ENCODE measurements at regions not wholly inside any gene's neighbourhood (a gene's known extent, or its start where the extent isn't known, plus 50 kb on each side); places are given as distances from the start of the nearest gene placed in this dataset.

- DNase-seq (ENCODE audit: low read depth) (no peak), FAIRE-seq (no peak)
- Histone ChIP-seq H3K36me3 (ENCODE audit: control insufficient read depth, insufficient read depth, low read length) (no peaks in the 10 kb centered on the region), H3K4me3 (ENCODE audit: low read depth, low read length) (no peak overlapping the region), H3K27me3 (ENCODE audit: control insufficient read depth, insufficient read depth, low read length) (no peaks in the 10 kb centered on the region)
- no peak for TF ChIP-seq CTCF (IDR thresholded peaks at IDR 0.05; ENCODE audit: insufficient read depth, low read length, severe bottlenecking)
Measured at GRCh38 chr10:14382022-14382421, 51.3 kb upstream of the FRMD4A start.

GRCh38 chr10:14381475-14381874 lies 50.8 kb upstream of the FRMD4A start:
- DNase-seq (ENCODE audit: low read depth) (no peak), FAIRE-seq (no peak)
- H3K4me3 ChIP-seq (ENCODE audit: low read depth, low read length) = no peak overlapping the region
- H3K36me3 ChIP-seq (ENCODE audit: control insufficient read depth, insufficient read depth, low read length) = no peaks in the 10 kb centered on the region
- no peaks in the 10 kb centered on the region for H3K27me3 ChIP-seq (ENCODE audit: control insufficient read depth, insufficient read depth, low read length)
- TF ChIP-seq CTCF (IDR thresholded peaks at IDR 0.05; ENCODE audit: insufficient read depth, low read length, severe bottlenecking) = no peak

GRCh38 chr10:14380746-14381145 lies 50.0 kb upstream of the FRMD4A start:
- TF ChIP-seq CTCF (IDR thresholded peaks at IDR 0.05; ENCODE audit: insufficient read depth, low read length, severe bottlenecking) = no peak
- DNase-seq (ENCODE audit: low read depth) (peak; percentile 52), FAIRE-seq (no peak)
- Histone ChIP-seq H3K36me3 (ENCODE audit: control insufficient read depth, insufficient read depth, low read length) (no peaks in the 10 kb centered on the region), H3K27me3 (ENCODE audit: control insufficient read depth, insufficient read depth, low read length) (no peaks in the 10 kb centered on the region), H3K4me3 (ENCODE audit: low read depth, low read length) (no peak overlapping the region)
